ENCODE measurements at regions not wholly inside any gene's neighbourhood (a gene's known extent, or its start where the extent isn't known, plus 50 kb on each side); places are given as distances from the start of the nearest gene placed in this dataset.
"Not testable (repeated sequence)": the region's sequence is repeated elsewhere in the genome, so short reads cannot be mapped to it uniquely, and the experiment has no call there.

GRCh38 chr1:195306281-195306680 is 1302.0 kb downstream of the KCNT2 start:
- no peak for DNase-seq (ENCODE audit: low read depth in 4 of 4, low spot score in 2 of 4)

GRCh38 chr1:195294911-195295310 is 1313.3 kb downstream of the KCNT2 start:
- no peak for DNase-seq (ENCODE audit: low read depth in 4 of 4, low spot score in 2 of 4)

DNA sequence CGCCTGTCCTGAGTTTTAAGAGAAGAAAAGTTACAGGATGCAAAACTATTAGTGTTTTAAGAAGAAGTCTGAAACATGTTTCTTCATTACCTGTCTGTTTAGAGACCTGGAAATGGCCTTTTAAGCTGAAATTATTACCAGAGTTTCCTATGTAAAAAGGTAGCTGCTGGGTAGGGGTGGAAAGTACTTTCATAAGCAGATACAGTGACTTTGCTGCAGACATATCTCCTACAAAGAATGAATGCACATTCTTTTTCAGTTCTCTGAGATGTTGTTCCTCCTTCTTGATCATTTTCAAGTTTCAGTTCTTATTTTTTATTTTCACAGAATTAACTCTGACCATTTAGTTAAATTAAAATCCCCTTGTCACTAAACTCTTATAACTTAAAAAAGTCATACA is 1329.6 kb downstream of the KCNT2 start:
- DNase-seq (ENCODE audit: low read depth in 4 of 4, low spot score in 2 of 4) = no peak

- no peak for DNase-seq (ENCODE audit: low read depth in 4 of 4, low spot score in 2 of 4)
These were observed 1332.5 kb downstream of the KCNT2 start for GRCh38 chr1:195275710-195276109.

DNA sequence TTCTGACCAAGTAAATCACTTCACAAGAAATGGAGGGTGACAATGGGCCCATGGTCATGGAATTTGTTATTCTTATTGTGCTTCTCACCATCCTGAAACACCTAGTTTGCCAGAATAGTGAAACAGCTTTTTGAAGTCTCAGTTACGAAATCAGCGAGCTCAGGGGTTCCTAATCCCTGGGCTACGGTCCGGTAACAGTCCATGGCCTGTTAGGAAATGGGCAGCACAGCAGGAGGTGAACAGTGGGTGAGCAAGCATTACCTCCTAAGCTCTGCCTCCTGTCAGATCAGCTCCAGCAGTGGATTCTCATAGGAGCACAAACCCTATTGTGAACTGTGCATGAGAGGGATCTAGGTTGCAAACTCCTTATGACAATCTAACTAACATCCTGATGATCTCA is 1356.3 kb downstream of the KCNT2 start:
- DNase-seq (ENCODE audit: low read depth in 4 of 4, low spot score in 2 of 4) = no peak

- DNase-seq (ENCODE audit: low read depth in 4 of 4, low spot score in 2 of 4) = no peak
These were observed 1364.7 kb downstream of the KCNT2 start for GRCh38 chr1:195243492-195243891.

- no peak for DNase-seq (ENCODE audit: low read depth in 4 of 4, low spot score in 2 of 4)
These were observed 1367.2 kb downstream of the KCNT2 start for GRCh38 chr1:195241066-195241465.

DNA sequence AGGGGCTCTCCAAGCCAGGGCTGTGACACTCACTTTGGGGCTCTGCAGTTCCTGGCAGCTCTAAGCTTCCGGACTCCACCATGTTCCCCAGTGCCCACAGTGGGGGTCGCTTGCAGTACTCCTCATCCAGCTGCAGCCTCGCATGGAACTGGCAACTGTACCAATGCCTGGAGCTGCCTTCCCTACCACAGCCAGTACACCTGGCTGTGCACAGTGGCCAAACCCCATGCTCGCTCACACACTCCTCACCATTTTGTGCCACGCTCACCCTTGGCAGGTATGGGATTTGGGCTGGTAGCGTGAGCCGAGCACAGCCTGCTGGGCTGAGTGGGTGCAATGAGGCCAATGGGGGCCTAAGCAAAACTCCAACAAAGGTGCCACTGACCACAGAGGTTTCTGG is 1369.9 kb downstream of the KCNT2 start:
- no peak for DNase-seq (ENCODE audit: low read depth in 4 of 4, low spot score in 2 of 4)

DNA sequence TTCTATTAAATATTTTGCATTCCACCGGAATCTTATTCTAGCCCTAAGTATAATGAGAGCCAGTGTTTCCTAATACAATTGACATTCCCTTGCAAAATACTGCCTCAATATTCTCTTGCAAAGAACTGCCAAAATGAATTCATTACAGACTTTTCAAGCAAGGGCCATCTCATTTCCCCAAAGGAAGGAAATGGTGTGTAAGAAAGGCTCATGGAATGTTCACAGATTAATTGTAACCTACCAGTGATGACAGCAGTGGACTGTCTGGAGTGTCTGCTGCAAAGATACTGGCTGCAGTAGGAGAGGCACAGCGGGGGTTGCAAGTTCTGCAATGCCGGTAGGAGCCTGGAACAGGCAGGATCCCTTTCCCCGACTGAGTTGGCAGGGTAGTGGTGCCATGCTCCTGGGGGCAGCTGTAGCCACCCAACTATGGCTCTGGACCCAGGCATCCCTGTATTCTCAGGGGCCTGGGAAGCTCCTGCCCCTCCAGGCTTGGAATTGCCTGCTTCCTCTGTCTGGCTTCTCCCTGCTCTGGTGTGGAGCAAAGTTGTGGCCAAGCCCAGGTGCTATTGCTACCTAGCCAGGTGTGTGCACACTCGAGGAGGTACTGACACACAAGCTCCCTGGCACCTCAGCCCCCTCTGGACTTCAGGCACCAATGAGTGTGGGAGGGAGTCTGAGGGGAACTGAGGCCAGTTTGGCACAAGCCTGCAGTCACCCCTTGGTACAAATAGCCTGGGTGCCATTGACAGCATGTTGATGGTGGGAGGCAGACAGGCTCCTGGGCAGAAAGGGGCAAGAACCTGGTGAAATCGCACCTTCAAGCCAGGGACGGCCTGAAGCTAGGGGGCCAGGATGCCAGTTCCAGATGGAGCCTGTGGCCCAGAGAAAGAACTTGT is 1371.0 kb downstream of the KCNT2 start:
- no peak for DNase-seq (ENCODE audit: low read depth in 4 of 4, low spot score in 2 of 4)

- DNase-seq (ENCODE audit: low read depth in 4 of 4, low spot score in 2 of 4) = no peak
These were observed 1389.6 kb downstream of the KCNT2 start for GRCh38 chr1:195218428-195219212.

GRCh38 chr1:195202241-195202640 is 1406.0 kb downstream of the KCNT2 start:
- DNase-seq (ENCODE audit: low read depth in 4 of 4, low spot score in 2 of 4) = no peak

DNA sequence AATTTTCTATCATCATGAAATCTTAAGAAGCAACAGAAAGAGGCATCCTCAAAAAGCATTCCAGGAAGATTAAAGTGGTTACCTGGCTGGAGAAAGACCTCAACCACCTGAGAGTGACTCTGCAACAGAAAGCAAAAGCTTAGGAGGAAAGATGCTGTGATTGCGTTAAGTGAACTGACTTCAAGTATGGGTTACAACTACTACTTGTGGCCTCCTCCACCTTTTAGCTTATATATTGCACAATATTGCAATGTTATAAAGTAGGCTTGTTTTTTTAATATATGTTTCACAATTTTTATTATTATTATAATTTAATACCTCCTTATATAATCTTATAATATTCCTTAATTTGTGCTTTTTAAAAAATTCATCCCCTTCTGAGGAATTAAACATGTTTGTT is 1407.5 kb downstream of the KCNT2 start:
- no peak for DNase-seq (ENCODE audit: low read depth in 4 of 4, low spot score in 2 of 4)

DNA sequence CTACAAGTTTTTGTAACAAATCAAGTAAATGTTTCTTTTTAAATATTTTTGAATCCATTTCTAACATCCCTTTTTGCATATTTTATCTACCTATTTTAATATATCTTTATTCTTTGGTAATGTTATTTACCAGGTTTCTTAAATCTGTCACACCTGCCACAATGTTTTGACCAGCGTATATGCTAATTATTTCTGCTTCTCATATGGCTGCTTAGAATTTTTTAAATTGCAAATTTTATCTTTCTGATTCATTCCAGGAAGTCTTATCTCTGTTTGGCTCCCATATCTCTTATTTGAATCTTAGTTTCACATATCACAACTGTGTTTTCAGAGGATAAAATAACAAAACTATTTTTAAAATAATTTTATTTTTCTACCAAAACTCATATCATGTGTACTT is 1411.1 kb downstream of the KCNT2 start:
- DNase-seq (ENCODE audit: low read depth in 4 of 4, low spot score in 2 of 4) = no peak

- DNase-seq (ENCODE audit: low read depth in 4 of 4, low spot score in 2 of 4) = no peak
These were observed 1412.7 kb downstream of the KCNT2 start for GRCh38 chr1:195195423-195196057.

- no peak for DNase-seq (ENCODE audit: low read depth in 4 of 4, low spot score in 2 of 4)
These were observed 1415.1 kb downstream of the KCNT2 start for GRCh38 chr1:195193134-195193533.

DNA sequence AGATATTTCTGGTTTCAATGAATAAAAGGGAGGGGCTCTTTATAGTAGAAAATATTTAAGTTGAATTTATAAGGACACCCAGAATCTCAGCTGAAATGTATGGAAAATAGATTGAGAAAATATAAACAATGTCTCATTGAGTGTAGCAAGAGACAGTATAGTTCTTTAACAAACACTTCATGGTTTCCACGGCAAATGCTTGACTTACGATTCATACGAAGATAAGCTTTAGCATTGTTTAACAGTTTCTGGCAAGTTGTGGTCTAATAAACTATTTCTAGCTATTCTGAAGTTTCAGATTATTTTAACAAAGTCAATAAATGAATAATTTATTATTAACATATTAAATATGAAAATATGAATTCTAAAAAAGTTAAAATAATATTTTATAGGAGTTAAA is 1419.4 kb downstream of the KCNT2 start:
- no peak for DNase-seq (ENCODE audit: low read depth in 4 of 4, low spot score in 2 of 4)

- no peak for DNase-seq (ENCODE audit: low read depth in 4 of 4, low spot score in 2 of 4)
These were observed 1421.7 kb downstream of the KCNT2 start for GRCh38 chr1:195186544-195186943.

DNA sequence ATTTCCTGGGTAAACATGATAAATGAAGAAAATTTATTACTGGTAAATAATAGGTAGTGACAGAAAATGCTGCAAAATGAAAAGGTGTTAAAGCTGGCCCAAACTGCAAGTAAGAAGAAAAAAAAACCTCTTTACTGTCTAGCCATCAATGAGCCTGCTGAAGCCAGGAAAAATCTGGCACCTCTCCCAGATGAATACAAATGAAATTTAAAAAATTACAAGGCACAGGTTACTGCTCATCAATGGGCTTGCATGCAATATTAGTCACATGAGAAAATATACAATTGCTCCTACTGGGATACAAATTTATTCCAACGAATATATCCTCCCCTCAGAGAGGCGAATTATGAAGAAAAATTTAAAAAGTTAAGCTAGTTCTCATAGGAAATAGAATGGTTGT is 1422.5 kb downstream of the KCNT2 start:
- no peak for DNase-seq (ENCODE audit: low read depth in 4 of 4, low spot score in 2 of 4)

DNA sequence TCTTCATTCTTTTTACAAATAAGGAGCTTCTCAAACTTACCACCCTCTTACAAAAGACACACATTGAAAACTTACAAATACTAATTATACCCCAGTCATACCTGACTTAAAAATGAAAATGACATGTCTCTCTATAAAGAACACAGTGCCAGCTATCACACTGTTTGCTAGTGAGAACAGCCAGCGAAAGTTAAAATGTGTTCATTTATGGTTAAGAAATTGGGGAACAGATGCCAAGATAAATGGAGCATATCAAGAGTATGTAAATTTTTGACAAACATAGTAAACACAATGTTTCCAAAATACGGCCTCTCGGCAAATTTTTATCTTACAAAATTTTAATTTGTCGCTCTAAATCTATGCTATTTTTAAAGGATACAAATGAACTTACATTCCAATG is 1422.9 kb downstream of the KCNT2 start:
- no peak for DNase-seq (ENCODE audit: low read depth in 4 of 4, low spot score in 2 of 4)

DNA sequence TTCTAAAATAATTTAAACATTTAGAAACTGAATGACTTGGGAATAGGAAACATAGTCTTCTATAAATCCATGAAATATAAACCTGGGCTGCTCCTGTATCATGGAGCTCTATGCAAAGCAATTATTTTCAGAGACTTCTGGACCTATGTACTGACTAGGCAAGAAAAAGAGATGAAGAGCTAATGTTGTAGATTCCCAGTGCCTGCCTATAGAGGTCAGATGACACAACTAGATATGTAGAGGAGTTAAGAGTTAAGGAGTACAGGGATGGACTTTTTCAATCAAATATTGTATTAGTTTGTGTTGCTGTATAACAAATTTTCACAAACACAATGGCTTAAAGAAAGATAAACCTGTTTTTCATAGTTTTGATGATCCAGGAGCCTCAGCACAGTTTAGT is 1434.5 kb downstream of the KCNT2 start:
- DNase-seq (ENCODE audit: low read depth in 4 of 4, low spot score in 2 of 4) = no peak

DNA sequence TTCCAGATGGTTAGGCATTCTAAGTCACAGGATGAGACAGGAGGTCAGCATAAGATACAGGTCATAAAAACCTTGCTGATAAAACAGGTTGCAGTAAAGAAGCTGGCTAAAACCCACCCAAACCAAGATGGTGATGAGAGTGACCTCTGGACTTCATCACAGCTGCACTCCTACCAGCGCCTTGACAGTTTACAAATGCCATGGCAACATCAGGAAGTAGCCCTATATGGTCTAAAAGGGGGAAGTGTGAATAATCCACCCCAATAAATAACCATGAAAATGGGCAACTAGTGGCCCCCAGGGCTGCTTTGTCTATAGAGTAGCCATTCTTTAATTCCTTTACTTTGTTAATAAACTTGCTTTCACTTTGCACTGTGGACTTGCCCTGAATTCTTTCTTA is 1448.4 kb downstream of the KCNT2 start:
- not testable (repeated sequence) for DNase-seq (ENCODE audit: low read depth in 4 of 4, low spot score in 2 of 4)

Measured in left renal cortex interstitium (tissue), 4 donors.